ENCODE measurements at regions not wholly inside any gene's neighbourhood (a gene's known extent, or its start where the extent isn't known, plus 50 kb on each side); places are given as distances from the start of the nearest gene placed in this dataset.

- TF ChIP-seq POLR2AphosphoS5 (IDR thresholded peaks at IDR 0.05; ENCODE audit: insufficient read depth, low read depth, low read length) = no peak
- peak; percentile 91 to 92 for TF ChIP-seq CTCF (IDR thresholded peaks at IDR 0.05; ENCODE audit: extremely low read depth in 1 of 2, insufficient read depth in 1 of 2, low read depth in 1 of 2, low read length in 2 of 2)
- TF ChIP-seq FOS (IDR thresholded peaks at IDR 0.05; ENCODE audit: borderline replicate concordance, insufficient read depth, low read length) = no peak
- TF ChIP-seq JUN (IDR thresholded peaks at IDR 0.05; ENCODE audit: borderline replicate concordance, insufficient read depth, insufficient read length, low read depth) = no peak
- no peak for TF ChIP-seq POLR2A (IDR thresholded peaks at IDR 0.05; ENCODE audit: low read depth, low read length)
These were observed 56.0 kb upstream of the BTRC start for GRCh38 chr10:101297901-101298486.

Measured in endothelial cell of umbilical vein (primary cell).